ENCODE measurements at regions not wholly inside any gene's neighbourhood (a gene's known extent, or its start where the extent isn't known, plus 50 kb on each side); places are given as distances from the start of the nearest gene placed in this dataset.

DNA sequence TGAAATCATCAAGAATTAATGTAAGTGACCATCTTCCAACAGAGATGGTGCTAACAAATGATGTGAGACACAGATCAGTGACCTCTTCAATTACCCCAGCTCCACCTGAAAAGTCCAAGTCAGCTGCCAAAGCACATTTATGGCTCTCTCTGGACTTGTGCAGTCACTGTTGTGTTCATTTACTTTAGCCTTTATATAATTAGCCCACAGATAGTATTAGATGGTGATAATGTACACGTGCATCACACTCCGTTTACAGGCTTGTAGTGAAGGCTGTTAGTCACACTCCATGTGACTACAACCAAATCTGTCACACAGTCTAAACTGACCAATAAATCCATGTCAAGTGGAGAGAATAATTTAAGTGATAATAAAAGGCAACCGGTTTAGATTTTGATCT lies 331.5 kb upstream of the IL12A start:
- CTCF ChIA-PET = no interaction called here
- H3K9me3 ChIP-seq (ENCODE audit: control insufficient read depth, insufficient read depth, low read depth, low read length) = no peaks in the 10 kb centered on the region
- POLR2A ChIA-PET = no interaction called here
- H3K27ac ChIP-seq (ENCODE audit: extremely low read depth, low read depth, low read length) = no peak overlapping the region
- H3K4me1 ChIP-seq (ENCODE audit: control insufficient read depth, insufficient read depth, low read length) = no peaks in the 10 kb centered on the region
- no peaks in the 10 kb centered on the region for H3K36me3 ChIP-seq (ENCODE audit: control insufficient read depth in 2 of 2, insufficient read depth in 1 of 2, low read length in 2 of 2)
- no peak overlapping the region for H3K4me3 ChIP-seq (ENCODE audit: low read depth, low read length)
- peak; percentile 25; the same call in 1 of the 2 replicates for TF ChIP-seq FEZF1 (tag by site-specific recombination; IDR thresholded peaks at IDR 0.05)
- TF ChIP-seq ZNF707 (tag by site-specific recombination; IDR thresholded peaks at IDR 0.05) = no peak
- peak; percentile 47; the same call in 1 of the 2 replicates for TF ChIP-seq TRIM28 (IDR thresholded peaks at IDR 0.05; ENCODE audit: borderline replicate concordance, low read length)
- TF ChIP-seq OSR2 (tag by site-specific recombination; IDR thresholded peaks at IDR 0.05) = 0 out of 2 replicates have a peak, but pooled peaks have one; percentile 28
- TF ChIP-seq ZSCAN16 (tag by site-specific recombination; IDR thresholded peaks at IDR 0.05) = no peak
- TF ChIP-seq, protein P1, sequence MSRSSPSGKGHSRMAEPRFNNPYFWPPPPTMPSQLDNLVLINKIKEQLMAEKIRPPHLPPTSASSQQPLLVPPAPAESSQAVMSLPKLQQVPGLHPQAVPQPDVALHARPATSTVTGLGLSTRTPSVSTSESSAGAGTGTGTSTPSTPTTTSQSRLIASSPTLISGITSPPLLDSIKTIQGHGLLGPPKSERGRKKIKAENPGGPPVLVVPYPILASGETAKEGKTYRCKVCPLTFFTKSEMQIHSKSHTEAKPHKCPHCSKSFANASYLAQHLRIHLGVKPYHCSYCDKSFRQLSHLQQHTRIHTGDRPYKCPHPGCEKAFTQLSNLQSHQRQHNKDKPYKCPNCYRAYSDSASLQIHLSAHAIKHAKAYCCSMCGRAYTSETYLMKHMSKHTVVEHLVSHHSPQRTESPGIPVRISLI (tag by site-specific recombination; IDR thresholded peaks at IDR 0.05) = no peak
- TF ChIP-seq ZNF37A (tag by site-specific recombination; IDR thresholded peaks at IDR 0.05) = no peak
- TF ChIP-seq MZF1 (tag by site-specific recombination; IDR thresholded peaks at IDR 0.05; ENCODE audit: borderline replicate concordance) = no peak

DNA sequence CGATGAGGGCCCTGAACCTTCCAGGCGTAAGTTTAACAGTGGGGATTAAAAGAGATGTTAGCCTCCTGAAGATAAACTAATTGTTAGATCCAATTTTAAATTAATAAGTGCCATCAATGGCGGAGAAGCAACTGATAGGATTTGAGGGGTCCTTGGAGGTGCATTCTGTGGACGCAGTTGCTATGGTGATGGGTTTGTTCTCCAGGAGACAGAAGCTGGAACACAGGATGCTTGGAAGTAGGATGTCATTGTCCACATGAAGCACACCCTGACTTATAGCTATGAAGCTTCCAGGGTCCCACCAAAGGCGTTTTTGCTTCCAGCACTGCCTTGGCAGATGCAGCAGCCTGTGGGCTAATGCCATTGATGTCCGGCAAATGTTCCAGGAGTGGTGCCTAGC lies 331.0 kb upstream of the IL12A start:
- Histone ChIP-seq H3K4me3 (ENCODE audit: low read depth, low read length) (no peak overlapping the region), H3K9me3 (ENCODE audit: control insufficient read depth, insufficient read depth, low read depth, low read length) (no peaks in the 10 kb centered on the region), H3K36me3 (ENCODE audit: control insufficient read depth in 2 of 2, insufficient read depth in 1 of 2, low read length in 2 of 2) (no peaks in the 10 kb centered on the region), H3K4me1 (ENCODE audit: control insufficient read depth, insufficient read depth, low read length) (no peaks in the 10 kb centered on the region), H3K27ac (ENCODE audit: extremely low read depth, low read depth, low read length) (no peak overlapping the region)
- no peak for TF ChIP-seq SP7 (tag by site-specific recombination; IDR thresholded peaks at IDR 0.05)
- TF ChIP-seq ZNF596 (tag by site-specific recombination; IDR thresholded peaks at IDR 0.05) = no peak
- no peak for TF ChIP-seq ZNF302 (tag by site-specific recombination; IDR thresholded peaks at IDR 0.05; ENCODE audit: low read depth)
- no peak for TF ChIP-seq ZNF670 (tag by site-specific recombination; IDR thresholded peaks at IDR 0.05; ENCODE audit: low read depth)
- CTCF ChIA-PET = no interaction called here
- POLR2A ChIA-PET = no interaction called here

DNA sequence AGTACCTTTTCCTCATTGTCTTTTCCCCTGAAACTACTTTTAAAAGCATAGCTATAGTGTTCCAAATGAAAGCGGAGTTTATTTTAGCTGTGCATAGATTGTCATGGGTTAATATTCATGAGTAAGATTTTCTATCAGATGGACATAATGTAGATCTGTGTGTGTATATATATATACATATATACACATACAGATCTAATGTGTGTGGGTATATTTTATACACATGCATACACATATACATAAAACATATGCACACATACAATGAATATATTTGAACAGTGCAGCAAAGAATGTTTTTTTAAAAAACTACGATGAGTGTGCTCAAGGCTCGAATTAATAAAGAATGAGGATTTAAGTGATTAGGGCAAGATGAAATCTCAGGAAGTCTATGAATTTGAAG lies 328.3 kb upstream of the IL12A start:
- ChIA-PET CTCF (interaction anchor here (0.7 to 1.2 kb wide), 2 partner anchors 12 to 144 kb away, joined by 3 to 4 read pairs; no protein-coding TSS in a partner anchor), POLR2A (no interaction called here)
- Histone ChIP-seq H3K27ac (ENCODE audit: extremely low read depth, low read depth, low read length) (no peak overlapping the region), H3K4me1 (ENCODE audit: control insufficient read depth, insufficient read depth, low read length) (no peaks in the 10 kb centered on the region), H3K9me3 (ENCODE audit: control insufficient read depth, insufficient read depth, low read depth, low read length) (no peaks in the 10 kb centered on the region), H3K36me3 (ENCODE audit: control insufficient read depth in 2 of 2, insufficient read depth in 1 of 2, low read length in 2 of 2) (no peaks in the 10 kb centered on the region), H3K4me3 (ENCODE audit: low read depth, low read length) (no peak overlapping the region)
- TF ChIP-seq ZNF660 (tag by site-specific recombination; IDR thresholded peaks at IDR 0.05) (no peak), HOXD13 (CRISPR knock-in tag; IDR thresholded peaks at IDR 0.05; ENCODE audit: borderline replicate concordance) (no peak), ZNF133 (tag by site-specific recombination; IDR thresholded peaks at IDR 0.05) (no peak), ZNF677 (tag by site-specific recombination; IDR thresholded peaks at IDR 0.05) (no peak), SCRT1 (tag by site-specific recombination; IDR thresholded peaks at IDR 0.05; ENCODE audit: borderline replicate concordance) (no peak), ZFHX2 (tag by site-specific recombination; conservative IDR thresholded peaks at IDR 0.05) (no peak), ZNF37A (tag by site-specific recombination; IDR thresholded peaks at IDR 0.05) (no peak)

DNA sequence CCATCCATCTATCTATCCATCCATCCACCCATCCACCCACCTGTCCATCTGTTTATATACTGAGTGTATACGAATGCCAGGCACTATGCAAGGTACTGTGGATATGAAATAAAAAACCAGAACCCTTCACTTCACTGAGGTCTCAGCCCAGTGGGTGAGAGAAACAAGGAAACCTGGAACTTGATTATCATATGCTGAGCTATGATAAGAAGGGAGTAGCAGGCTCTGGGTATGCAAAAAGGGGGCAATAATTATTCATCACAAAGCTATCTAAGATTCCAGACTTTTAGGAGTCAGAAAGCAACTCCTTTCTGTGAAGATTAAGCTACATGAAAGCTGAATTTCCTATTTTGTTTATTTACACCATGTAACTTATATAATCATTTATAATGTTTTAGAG lies 327.7 kb upstream of the IL12A start:
- no peaks in the 10 kb centered on the region for H3K4me1 ChIP-seq (ENCODE audit: control insufficient read depth, insufficient read depth, low read length)
- ChIA-PET CTCF (interaction anchor here (1.2 kb wide), 1 partner anchor 144 kb away, joined by 4 read pairs; no protein-coding TSS in a partner anchor), POLR2A (no interaction called here)
- no peaks in the 10 kb centered on the region for H3K9me3 ChIP-seq (ENCODE audit: control insufficient read depth, insufficient read depth, low read depth, low read length)
- H3K4me3 ChIP-seq (ENCODE audit: low read depth, low read length) = no peak overlapping the region
- H3K36me3 ChIP-seq (ENCODE audit: control insufficient read depth in 2 of 2, insufficient read depth in 1 of 2, low read length in 2 of 2) = no peaks in the 10 kb centered on the region
- H3K27ac ChIP-seq (ENCODE audit: extremely low read depth, low read depth, low read length) = no peak overlapping the region
- TF ChIP-seq SP3 (tag by site-specific recombination; IDR thresholded peaks at IDR 0.05) = no peak
- no peak for TF ChIP-seq FEZF1 (tag by site-specific recombination; IDR thresholded peaks at IDR 0.05)
- TF ChIP-seq ZNF830 (tag by site-specific recombination; IDR thresholded peaks at IDR 0.05; ENCODE audit: low read depth) = no peak

Measured in HEK293 (cell line).